NCI-H1417 (cell line): ENCODE measurements at regions not wholly inside any gene's neighbourhood (a gene's known extent, or its start where the extent isn't known, plus 50 kb on each side); places are given as distances from the start of the nearest gene placed in this dataset.
A peak's percentile ranks its signal among the peaks of the same experiment; 100 is the strongest.

Source experiments
- DNase-seq, 3 experiments: peaks; one replicate each; lab custom pipeline; 2025; lab: John Stamatoyannopoulos, UW

DNA sequence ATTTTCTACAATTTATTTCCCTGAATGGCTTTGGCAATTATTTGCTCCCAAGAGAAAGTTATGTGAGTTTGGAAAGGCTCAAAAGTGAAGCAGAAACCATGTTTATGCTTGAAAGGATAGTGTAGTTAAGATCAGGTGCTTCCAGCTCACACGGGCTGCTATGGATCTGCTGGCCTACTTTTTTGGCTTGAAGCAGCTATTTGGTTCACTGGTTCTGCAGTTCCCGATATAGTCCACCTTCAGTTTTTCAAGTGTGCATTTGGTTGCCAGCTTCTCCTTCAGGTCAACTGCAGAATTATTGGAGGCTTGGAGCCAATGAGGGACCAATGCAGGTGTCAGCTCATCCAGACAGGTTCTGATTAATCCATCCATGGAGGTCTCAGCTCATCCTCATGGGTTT, 484.3 kb upstream of the SEMA3A start:
- DNase-seq = no peak

DNA sequence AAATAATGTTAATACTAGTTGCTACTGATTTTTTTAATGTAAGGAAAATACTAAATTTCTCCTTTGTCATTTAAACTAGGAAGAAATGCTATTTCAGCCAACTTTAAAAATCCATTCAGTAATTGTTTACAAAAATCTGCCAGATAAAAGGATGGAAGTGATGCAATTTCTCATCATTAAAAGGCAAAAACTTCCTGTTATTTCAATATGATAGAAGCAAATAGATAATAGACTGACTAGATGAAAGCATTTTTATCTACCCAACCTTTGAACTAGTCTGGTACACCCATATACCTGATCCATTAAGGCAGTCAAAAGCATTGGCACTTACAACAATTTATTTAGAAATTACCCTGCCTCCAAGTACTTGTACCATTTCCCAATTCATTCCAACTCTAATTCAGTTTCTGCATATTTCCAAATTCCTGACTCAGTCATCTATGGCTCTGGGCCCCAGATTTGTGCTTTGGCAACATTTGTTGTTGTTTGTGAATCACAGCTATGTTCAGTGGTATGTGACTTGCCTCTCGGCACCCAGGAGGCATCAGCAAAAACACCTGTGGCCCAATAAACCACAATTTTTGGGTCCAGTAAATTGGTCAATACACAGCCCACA, 482.6 kb upstream of the SEMA3A start:
- no peak for DNase-seq

DNA sequence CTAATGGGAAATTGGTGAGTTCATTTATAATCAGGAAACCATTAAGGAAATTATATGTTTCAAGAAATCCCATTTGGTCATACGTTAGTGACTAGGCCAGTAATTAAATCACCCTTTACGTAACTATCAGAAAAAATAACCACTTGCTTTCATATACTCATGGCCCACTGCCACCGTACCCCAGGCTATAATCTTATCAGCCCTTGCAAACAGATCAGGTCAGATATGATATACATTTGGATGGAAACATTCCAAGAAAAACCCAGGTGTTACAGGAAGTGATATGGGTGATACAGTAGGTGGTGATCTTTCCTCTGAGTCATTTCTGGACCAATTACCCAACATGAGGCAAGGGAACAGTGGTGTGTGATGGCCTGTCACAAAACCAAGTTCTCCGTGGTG, 481.0 kb upstream of the SEMA3A start:
- peak in 2 of 3 experiments; percentile 59 to 90 for DNase-seq

DNA sequence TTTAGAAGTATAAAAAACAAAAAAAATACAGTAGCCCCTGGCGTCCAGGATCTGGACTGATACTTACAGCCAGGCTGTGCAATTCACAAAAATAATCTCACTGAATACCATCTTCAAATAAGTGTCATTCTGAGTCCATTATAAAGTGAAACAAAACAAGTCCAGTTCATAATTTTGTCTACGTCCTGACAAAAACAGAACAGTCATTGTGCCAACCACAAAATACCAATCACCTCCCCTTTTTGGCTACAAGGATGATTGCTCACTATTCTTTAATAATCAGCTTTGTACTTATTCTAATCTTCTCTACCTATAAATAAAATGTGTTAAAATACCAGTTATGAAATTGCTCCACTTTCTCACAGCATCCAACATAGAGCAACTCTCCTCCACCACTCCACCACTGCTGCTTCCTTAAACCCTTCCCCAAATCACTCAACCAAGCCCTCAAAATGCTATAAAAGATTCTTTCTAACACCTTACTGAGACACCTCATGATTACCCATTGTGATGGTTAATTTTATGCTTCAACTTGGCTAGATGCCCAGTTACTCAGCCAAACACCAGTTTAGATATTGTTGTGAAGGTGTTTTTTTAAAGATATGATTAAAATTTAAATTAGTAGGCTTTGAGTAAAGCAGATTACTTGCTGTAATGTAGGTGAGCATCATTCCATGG, 479.8 kb upstream of the SEMA3A start:
- peak in 2 of 3 experiments; percentile 60 to 93 for DNase-seq

DNA sequence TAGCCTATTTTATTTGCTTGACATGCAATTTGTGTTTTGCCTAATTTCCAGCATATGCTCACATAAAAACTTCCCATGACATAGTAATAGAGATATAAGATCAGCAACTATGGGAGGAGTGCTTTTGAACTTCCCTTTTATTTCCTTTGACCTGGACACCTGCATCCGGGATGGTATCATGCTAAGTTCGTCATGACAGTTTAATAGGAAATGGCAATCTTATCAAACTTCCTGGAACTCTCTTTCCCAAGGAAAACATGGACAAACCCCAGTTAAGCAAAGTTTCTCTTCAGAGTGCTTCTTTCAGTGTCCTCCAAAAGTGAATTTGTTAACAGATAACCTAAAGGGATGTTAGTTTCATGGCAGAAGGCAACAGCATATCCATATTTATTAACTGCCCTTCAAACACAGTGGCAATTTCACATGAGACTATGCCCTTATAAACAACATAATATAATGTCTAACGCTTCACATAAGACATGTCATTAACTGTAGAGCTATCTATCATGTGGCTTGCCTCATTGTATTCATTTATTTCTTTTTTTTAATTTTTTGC, 474.7 kb upstream of the SEMA3A start:
- DNase-seq = no peak

DNA sequence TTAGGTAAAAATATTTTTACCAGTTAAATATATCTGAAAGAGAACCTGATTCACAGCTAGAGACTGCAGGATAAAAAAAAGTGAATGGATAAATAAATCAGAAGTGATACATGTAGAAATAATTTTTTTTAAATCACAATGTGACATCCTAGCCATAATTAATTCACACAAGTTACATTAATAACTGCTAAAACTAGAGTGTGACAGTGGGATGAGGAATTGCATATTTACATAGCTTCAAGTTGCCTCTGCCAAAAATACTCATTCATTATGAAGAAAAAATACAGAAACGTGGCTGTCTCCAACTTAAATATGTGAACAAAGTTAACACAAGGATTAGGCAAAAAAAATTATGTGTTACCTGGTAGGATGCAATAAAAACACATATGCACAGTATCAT, 473.5 kb upstream of the SEMA3A start:
- no peak for DNase-seq

DNA sequence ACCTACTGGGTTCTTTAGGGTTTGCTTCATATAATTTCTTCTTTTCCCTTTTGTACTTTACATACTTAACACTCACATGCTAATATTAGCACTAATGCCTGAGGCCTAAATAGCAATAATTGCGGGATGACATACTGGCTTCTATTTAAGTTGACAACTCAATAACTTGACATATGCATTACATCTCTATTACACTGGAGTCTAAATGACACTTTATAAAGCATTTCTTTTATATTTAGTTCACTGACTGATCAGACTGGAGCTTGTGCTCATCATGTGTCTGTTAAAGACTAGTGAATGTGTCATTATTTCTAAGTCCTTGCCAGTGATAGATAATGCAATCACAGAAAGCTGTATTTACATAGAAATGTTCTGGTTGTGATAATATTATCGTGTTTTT, 472.1 kb upstream of the SEMA3A start:
- peak in 2 of 3 experiments; percentile 36 to 84 for DNase-seq

DNA sequence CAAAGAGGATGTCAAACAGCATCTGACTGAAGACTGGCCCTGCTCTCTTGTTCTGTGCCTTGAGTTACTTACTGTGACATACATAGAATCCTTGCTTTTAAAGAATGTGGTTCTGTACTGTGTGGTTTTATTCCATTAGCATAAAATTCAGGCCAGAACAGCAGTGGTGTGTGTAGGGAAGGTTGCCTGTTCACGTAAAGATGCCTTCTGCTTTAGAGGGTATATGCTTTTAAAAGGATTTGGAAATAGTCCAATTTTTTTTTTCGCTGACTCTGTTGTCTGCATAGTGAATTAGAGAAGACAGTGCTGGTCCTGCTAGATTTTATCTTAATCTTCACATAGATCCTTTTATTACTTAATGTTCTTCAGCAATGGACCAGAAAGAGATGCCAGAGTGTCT, 470.8 kb upstream of the SEMA3A start:
- peak in 2 of 3 experiments; percentile 12 to 38 for DNase-seq

DNA sequence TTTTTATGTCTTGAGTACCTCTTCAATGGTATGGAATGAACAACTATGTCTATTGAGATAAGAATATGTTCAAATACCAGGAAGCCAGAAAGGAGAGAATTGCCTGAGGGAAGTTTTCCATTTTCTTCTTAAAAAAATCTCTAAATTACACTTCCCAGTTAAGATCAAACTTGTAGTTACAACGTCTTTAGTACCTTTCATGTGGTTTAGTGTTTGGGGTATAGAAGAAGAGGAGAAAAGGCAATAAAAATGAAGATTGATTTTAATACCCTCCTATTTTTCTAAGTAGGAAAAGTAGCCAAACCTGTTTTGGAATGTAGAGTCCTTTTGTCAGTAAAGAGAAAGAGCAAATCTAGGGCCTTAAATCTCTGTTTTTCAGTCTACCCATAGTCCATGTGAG, 470.0 kb upstream of the SEMA3A start:
- DNase-seq = no peak

DNA sequence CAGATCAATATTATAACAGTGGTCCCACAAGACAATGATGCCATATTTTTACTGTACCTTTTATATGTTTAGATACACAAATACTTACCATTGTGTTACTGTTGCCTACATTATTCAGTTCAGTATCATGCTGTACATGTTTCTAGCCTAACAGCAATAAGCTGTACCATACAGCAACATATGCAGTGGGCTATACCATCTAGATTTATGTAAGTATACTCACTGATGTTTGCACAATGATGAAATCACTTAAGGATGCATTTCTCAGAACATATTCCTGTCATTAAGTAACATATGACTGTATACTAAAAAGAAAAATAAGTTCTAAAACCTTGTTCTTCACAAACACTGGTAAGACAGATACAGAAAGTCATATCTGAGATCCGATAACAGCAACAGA, 468.6 kb upstream of the SEMA3A start:
- no peak for DNase-seq

DNA sequence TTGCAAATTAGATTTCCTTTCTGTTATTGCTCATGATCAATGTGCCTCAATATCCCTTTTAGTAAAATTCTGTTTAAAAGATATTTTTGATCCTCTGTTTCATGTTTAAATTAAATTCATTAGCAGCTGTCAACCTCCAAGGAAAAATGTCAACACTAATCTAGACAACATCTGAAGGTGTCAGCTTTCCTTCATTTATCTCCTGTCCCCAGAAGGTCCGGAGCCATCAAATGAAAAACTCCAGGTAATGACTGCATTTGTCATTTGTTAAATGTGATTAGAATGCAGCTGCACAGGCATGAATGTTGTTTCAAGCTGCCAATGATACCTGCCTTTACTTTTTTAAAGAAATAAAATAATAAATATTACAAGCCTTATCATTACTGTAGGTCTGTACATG, 463.7 kb upstream of the SEMA3A start:
- DNase-seq = peak in 1 of 3 experiments; percentile 25

DNA sequence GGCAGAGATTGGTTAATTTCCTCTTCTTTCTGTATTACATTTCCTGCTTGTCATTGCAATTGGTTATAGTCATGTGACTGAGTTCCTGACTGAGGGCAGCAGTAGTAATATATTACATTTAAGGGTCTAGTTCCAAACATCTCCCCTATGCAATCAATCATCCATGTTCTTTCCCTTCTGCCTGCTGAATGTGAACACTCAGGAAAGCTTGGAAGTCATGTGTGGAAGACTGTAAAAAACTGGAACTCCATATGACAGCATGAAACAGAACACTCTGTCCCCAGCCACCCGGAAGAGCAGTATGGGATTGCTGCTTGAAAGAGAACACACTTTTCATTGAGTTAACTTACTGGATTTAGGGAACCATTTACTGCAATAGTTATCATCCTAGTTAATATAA, 459.7 kb upstream of the SEMA3A start:
- no peak for DNase-seq

DNA sequence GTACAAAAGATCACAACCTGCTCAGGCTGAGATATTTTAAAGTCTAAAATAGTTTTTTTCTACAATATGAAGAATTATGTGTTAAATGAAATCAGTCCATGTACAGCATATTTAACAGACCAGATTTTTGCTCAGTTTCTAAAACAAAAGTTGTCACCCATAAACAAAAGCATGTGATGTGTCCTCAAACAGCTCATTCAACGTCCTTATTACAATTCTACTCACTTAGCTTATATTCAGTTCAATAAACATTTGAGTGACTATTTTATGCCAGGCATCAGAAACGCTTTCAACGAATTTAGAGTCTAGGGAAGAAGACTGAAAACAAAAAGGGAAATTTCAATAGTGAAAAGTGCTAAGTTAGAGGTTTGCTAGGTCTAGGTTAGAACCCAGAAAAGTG, 457.3 kb upstream of the SEMA3A start:
- no peak for DNase-seq

DNA sequence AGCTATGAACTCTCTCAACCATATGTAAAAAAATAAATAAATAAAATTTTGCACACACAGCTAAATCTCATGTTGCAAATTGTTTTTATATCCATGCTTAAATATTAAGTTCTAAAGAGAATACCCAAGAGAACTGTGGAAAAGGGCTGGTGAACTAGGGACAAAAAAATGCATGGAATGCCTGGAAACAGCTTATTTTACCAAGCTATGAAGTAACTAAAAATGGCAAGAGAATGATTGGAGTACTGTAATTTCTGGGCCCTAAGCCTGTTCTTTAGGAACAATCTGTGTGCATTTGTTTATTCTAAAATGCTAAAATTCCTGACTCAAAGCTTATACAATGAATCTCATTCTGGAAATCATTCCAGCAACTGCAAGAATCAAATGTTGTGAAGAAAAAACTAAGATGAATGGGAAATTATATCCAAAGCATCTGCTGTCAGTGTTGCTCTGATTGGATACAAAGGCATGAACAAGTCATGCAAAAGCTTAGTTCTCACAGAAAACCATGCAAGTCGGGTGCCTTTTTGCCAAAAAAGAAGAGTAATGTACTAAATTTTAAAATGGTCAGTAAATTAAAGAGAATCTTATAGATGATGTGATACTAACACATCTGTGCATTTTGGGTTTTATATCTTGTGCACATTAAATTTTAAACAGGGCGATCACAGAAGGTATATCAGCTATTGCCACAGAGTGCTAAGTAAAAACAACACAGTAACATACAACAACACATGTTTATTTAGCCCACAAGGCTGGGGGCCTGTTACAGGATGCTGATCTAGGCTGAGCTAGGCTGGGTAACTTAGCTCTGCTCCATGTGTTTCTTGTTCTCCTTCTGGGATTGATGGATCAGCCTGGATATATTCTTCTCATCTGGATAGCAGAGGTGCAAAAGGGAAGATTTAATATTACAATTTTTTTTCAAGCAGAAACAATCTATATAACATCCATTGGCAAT, 453.5 kb upstream of the SEMA3A start:
- no peak for DNase-seq

DNA sequence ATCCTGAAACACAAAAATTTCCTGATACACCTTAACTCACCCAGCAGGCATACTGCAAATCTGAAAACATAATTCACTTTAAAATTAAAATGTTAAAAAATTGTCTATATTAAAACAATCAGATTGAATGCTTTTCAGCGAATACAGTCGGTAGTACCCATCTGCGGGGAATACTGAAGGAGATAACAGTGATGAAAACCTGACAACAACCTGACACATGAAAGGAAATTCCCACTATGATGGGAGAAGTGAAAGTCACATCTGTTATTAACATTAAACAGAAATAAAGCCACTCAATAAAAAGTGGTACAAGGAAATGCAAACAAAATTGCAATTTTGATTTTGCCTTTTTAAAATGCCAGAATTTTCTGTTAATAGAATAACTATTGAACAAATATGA, 448.0 kb upstream of the SEMA3A start:
- DNase-seq = no peak

DNA sequence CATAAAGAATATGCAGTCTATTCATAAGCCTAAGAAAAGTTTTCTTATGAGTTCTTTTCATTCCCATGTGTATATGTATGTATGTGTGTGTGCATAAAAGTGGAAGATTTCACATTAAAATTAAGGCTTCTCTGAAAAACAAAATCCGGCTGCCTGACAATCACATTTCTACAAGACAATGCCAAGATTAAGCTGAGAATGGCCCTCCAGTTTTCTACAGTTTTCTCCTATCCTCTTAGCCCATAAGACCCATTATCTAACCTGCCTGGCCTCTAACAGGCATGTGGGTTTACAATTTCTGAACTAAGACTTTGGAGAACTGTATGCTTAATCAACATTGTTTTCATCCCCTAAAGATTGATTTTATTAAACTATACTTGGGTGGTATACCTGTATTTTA, 446.0 kb upstream of the SEMA3A start:
- DNase-seq = no peak

DNA sequence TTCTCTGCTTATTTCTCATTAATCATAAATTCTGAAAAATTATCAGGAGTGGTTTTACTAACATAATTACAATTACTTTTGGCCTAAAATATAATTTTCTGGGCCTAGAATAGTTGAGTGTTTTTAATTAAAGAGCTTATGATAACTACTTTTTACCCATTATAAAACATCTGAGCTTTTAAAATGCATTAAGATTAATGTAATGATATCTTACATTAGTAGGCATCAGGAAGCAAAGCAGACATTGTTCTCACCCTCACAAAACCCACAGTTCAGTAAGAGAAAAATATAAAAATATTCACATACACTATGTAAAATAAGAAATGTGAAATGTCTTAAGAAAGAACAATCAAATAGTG, 443.7 kb upstream of the SEMA3A start:
- DNase-seq = no peak

DNA sequence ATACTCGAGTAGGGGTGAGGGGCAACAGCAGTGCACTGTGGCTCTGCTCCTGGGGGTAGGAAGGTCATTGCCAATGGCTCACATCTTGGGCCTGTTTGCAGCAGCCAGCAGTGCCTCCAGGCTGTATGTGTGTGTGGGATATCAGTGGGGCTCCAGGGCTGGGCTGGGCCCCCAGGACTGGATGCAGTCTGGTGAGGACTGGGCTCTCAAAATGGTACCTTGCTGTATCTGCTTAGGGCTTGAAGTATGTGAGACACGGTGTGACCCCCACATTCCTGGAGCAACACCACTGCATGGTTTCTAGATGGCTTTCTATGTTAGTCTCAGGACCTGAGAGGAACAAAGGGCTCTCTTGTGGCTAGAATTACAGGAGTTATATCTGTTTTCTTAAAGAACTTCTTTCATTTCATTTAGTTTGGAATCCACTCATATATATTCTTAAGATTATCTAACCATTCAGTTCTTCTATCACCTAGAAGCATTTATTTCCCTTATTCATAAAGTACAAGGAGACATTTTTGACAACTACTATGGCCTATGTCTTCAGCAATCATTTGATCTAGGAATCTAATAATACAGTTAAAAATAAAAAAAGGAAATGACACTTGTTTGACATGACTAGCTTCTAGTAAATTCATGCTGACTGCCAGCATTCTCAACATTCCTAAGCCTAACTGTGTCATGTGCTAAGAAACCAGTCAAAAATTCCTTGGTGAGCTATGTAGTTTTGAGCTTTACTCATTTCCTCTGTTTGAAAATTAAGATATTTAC, 443.2 kb upstream of the SEMA3A start:
- DNase-seq = no peak

DNA sequence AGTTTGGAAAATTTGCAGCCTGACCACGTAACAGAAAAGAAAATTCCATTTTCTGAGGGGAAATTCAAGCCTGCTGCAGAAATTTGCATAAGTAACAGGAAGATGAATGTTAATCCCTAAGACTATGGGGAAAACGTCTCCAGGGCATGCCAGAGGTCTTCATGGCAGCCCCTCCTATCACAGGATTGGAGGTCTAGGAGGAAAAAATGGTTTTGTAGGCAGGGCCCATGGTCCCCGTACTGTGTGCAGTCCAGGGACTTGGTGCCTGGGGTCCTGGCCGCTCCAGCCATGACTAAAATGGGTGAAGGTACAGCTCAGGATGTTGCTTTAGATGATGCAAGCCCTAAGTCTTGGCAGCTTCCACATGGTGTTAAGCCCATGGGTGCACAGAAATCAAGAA, 437.3 kb upstream of the SEMA3A start:
- no peak for DNase-seq

DNA sequence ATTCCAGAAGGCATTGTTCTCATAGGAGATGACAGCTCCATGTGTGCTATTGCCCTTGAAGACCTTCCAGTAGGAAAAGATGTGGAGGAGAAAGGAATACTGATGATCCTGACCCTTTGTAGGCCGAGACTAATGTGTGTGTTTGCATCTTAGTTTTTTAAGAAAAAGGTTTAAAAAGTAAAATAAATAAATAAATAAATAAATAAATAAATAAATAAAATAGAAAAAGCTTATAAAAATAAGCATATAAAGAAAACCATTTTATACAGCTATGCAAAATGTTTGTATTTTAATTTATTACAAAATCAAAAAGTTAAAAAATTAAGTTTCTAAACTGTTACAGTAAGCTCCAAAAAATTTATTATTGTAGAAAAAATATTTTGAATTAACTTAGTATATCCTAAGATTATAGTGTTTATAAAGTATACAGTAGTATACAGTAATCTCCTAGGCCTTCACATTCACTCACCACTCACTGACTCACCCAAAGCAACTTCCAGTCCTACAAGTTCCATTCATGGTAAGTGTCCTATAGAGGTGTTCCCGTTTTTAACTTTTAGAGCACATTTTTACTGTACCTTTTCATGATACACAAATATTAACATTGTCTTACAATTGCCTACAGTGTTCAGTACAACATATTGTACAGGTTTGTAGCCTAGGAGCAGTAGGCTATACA, 435.2 kb upstream of the SEMA3A start:
- DNase-seq = no peak

DNA sequence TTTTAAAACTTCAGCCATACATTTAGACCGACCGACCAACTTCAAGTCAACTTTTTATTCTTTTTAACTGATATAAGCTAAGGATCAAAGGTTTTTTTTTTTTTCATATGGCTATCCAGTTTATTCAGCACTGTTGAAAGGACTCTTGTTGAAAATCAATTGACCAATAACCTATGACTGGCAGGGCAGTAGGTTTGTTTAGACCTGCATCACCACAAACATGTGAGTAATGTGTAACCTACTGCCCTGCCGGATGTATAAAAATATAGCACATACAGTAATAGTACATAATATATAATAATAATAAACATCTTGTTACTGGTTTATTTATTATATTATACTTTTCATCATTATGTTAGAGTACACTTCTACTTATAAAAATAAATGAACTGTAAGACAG, 434.6 kb upstream of the SEMA3A start:
- DNase-seq = no peak
